ENCODE measurements at regions not wholly inside any gene's neighbourhood (a gene's known extent, or its start where the extent isn't known, plus 50 kb on each side); places are given as distances from the start of the nearest gene placed in this dataset.
"Not testable (repeated sequence)": the region's sequence is repeated elsewhere in the genome, so short reads cannot be mapped to it uniquely, and the experiment has no call there.

GRCh38 chr13:47892374-47892773, 108.7 kb downstream of the SUCLA2 start:
- DNase-seq = no peak
- in situ Hi-C loops (cut with HindIII; ENCODE audit: low pct_ligation_motif_present, low pct_unique_long_range_greater_than_20kb, low sequenced_read_pairs) = no loop called here

- in situ Hi-C loops (cut with HindIII; ENCODE audit: low pct_ligation_motif_present, low pct_unique_long_range_greater_than_20kb, low sequenced_read_pairs) = no loop called here
- DNase-seq = no peak
Measured at GRCh38 chr13:47890146-47890814, 110.8 kb downstream of the SUCLA2 start.

GRCh38 chr13:47886314-47886713, 114.8 kb downstream of the SUCLA2 start:
- in situ Hi-C loops (cut with HindIII; ENCODE audit: low pct_ligation_motif_present, low pct_unique_long_range_greater_than_20kb, low sequenced_read_pairs) = no loop called here
- DNase-seq = no peak

DNA sequence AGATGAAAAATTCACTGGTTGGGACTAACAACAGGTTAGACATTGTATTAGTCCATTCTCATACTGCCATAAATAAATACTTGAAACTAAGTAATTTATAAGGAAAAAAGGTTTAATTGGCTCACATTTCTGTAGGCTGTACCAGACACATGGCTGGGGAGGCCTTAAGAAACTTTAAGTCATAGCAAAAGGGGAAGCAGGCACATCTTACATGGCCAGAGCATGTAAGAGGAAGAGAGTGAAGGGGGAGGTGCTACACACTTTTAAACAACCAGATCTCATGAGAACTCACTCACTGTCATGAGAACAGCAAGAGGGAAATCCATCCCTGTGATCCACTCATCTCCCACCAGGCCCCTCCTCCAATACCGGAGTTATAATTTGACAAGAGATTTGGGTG, 125.9 kb downstream of the SUCLA2 start:
- in situ Hi-C loops (cut with HindIII; ENCODE audit: low pct_ligation_motif_present, low pct_unique_long_range_greater_than_20kb, low sequenced_read_pairs) = no loop called here
- no peak for DNase-seq

DNA sequence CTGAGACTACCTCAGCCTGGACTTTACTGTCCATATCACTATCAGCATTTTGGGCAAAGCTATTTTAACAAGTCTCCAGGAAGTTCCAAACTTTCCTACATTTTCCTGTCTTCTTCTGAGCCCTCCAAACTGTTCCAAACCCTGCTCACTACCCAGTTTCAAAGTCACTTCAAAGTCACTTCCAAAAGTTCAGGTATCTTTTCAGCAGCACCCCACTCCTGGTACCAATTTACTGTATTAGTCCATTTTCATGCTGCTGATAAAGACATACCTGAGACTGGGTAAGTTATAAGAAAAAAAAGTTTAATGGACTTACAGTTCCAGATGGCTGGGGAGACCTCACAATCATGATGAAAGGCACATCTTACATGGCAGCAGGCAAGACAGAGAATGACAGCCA, 127.1 kb downstream of the SUCLA2 start:
- DNase-seq; in situ Hi-C loops (cut with HindIII; ENCODE audit: low pct_ligation_motif_present, low pct_unique_long_range_greater_than_20kb, low sequenced_read_pairs): not testable (repeated sequence)

DNA sequence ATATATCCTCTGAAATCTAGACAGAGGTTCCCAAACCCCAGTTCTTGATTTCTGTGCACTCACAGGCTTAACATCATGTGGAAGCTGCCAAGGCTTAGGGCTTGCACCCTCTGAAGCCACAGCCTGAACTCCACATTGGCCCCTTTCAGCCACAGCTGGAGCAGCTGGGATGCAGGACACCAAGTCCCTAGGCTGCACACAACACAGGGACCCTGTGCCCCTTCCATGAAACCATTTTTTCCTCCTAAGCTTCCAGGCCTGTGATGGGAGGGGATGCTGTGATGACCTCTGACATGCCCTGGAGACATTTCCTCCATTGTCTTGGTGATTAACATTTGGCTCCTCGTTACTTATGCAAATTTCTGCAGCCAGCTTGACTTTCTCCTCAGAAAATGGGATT, 127.8 kb downstream of the SUCLA2 start:
- in situ Hi-C loops (cut with HindIII; ENCODE audit: low pct_ligation_motif_present, low pct_unique_long_range_greater_than_20kb, low sequenced_read_pairs) = not testable (repeated sequence)

DNA sequence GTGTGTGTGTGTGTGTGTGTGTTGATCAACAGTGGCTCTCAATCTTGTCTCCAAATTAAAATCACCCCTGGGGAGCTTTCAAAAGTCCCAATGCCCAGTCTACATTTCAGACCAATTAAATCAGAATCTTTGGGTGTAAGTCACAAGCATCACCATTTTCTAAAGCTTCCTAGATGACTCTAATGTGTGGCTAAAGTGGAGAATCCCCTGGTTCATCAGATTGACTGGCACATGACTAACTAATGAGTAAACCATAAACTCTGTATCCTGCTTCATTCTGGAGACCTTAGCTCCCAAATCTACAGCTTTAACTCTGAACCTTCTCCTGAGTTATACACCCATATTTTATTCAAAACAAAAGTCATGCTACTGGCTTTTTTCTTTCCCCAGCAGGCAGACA, 131.3 kb downstream of the SUCLA2 start:
- no peak for DNase-seq
- in situ Hi-C loops (cut with HindIII; ENCODE audit: low pct_ligation_motif_present, low pct_unique_long_range_greater_than_20kb, low sequenced_read_pairs) = no loop called here

More for the DNA sequence above, 127.8 kb downstream of the SUCLA2 start:
- DNase-seq = not testable (repeated sequence)

- in situ Hi-C loops (cut with HindIII; ENCODE audit: low pct_ligation_motif_present, low pct_unique_long_range_greater_than_20kb, low sequenced_read_pairs) = no loop called here
Measured at GRCh38 chr13:47865883-47866282, 135.2 kb downstream of the SUCLA2 start.

DNA sequence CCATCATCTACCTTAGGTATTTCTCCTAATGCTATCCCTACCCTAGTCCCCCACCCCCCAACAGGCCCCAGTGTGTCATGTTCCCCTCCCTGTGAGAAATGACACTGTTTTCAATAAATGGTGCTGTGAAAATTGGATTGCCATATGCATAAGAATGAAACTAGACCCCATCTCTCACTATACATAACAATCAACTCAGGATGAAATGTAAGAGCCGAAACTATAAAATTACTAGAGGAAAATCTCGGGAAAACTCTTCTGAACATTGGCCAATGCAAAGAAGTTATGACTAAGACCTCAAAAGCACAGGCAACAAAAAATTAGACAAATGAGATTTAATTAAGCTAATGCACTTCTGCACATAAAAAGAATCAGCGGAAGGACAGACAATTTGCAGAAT, 138.2 kb downstream of the SUCLA2 start:
- in situ Hi-C loops (cut with HindIII; ENCODE audit: low pct_ligation_motif_present, low pct_unique_long_range_greater_than_20kb, low sequenced_read_pairs) = no loop called here
- DNase-seq = no peak

More at GRCh38 chr13:47865883-47866282, 135.2 kb downstream of the SUCLA2 start:
- no peak for DNase-seq

- in situ Hi-C loops (cut with HindIII; ENCODE audit: low pct_ligation_motif_present, low pct_unique_long_range_greater_than_20kb, low sequenced_read_pairs) = no loop called here
- no peak for DNase-seq
Measured at GRCh38 chr13:47859165-47859564, 141.9 kb downstream of the SUCLA2 start.

DNA sequence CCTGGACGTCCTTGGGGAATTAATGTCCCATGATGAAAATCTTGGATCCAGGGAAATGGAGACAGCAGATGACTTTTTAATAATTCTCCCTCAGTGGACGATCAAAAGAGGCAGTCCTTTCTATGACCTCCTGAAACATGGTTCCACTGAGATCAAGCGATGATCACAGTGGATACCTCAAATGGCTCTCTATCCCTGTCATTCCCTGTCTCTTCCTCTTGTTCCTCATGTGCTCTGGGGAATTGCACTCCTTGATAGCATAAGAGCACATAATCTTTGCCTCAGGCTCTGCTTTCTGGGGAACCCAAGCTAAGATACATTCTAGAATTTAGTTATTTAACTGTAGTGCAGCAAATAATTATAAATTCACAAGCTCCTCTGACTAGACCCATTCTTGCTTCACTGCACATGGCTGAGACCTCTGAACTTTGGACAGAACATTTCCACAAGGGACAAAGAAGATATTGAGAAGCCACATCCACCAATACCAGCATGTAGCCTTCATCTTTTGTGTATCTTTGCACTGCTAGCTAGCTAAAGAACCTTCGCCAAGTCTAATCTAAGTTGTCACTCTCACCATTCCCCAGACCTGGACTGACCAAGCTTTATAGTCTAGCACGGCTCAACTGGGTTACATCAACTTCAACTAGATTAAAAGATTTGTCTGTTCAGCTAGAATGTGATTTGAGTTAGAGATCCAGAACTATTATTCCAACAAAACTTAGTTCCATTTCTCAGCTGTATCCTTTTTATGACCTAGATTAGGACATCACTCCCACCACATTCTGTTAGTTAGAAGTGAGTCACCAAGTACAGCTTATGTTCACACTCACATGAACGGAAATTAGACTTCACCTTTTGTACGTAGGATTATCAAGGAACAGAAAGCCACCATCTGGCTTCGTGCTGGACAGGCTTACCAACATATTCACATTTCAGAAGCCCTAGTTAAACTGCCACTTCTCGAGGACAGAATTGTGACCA, 142.7 kb downstream of the SUCLA2 start:
- in situ Hi-C loops (cut with HindIII; ENCODE audit: low pct_ligation_motif_present, low pct_unique_long_range_greater_than_20kb, low sequenced_read_pairs) = no loop called here
- no peak for DNase-seq

- in situ Hi-C loops (cut with HindIII; ENCODE audit: low pct_ligation_motif_present, low pct_unique_long_range_greater_than_20kb, low sequenced_read_pairs) = no loop called here
- no peak for DNase-seq
Measured at GRCh38 chr13:47853236-47853635, 147.8 kb downstream of the SUCLA2 start.

- in situ Hi-C loops (cut with HindIII; ENCODE audit: low pct_ligation_motif_present, low pct_unique_long_range_greater_than_20kb, low sequenced_read_pairs) = no loop called here
- DNase-seq = no peak
Measured at GRCh38 chr13:47846886-47847285, 154.2 kb downstream of the SUCLA2 start.

GRCh38 chr13:47845981-47846380, 155.1 kb downstream of the SUCLA2 start:
- in situ Hi-C loops (cut with HindIII; ENCODE audit: low pct_ligation_motif_present, low pct_unique_long_range_greater_than_20kb, low sequenced_read_pairs) = no loop called here
- DNase-seq = no peak

- no peak for DNase-seq
- in situ Hi-C loops (cut with HindIII; ENCODE audit: low pct_ligation_motif_present, low pct_unique_long_range_greater_than_20kb, low sequenced_read_pairs) = no loop called here
Measured at GRCh38 chr13:47843005-47843404, 158.1 kb downstream of the SUCLA2 start.

GRCh38 chr13:47841151-47841550, 159.9 kb downstream of the SUCLA2 start:
- in situ Hi-C loops (cut with HindIII; ENCODE audit: low pct_ligation_motif_present, low pct_unique_long_range_greater_than_20kb, low sequenced_read_pairs) = no loop called here
- no peak for DNase-seq

- in situ Hi-C loops (cut with HindIII; ENCODE audit: low pct_ligation_motif_present, low pct_unique_long_range_greater_than_20kb, low sequenced_read_pairs) = no loop called here
- DNase-seq = no peak
Measured at GRCh38 chr13:47837906-47838305, 163.2 kb downstream of the SUCLA2 start.

- in situ Hi-C loops (cut with HindIII; ENCODE audit: low pct_ligation_motif_present, low pct_unique_long_range_greater_than_20kb, low sequenced_read_pairs) = no loop called here
- no peak for DNase-seq
Measured at GRCh38 chr13:47837104-47837880, 163.8 kb downstream of the SUCLA2 start.
